Right lobe of liver (tissue), 6 donors: ENCODE measurements at regions not wholly inside any gene's neighbourhood (a gene's known extent, or its start where the extent isn't known, plus 50 kb on each side); places are given as distances from the start of the nearest gene placed in this dataset.

Experiments used
- ATAC-seq, 4 donors: fragments of 200-7000 bp; cut with Tn5 transposase; one replicate each; pipeline ENCODE4 v1.9.1; 2020; ENCODE audit warnings: mild to moderate bottlenecking in 4 of 4, moderate library complexity in 4 of 4
- DNase-seq, 3 donors: peaks; one replicate each; pipeline ENCODE4 v3.0.0-alpha.2; 2020
- H3K27ac ChIP-seq, 3 donors: fragments of 200-600 bp; one replicate each; pipeline ENCODE4 v1.8.0; 2022
- H3K27me3 ChIP-seq, 2 donors: fragments of 200-600 bp; one replicate each; pipeline ENCODE4 v1.8.0; 2022
- H3K36me3 ChIP-seq, 4 donors: fragments of 200-600 bp; sonication (generic) in 1 of 4; one replicate each; pipeline versions ENCODE4 v1.5.1 to v1.8.0; 2017 to 2022; ENCODE audit warnings: control low read depth in 1 of 4
- H3K4me1 ChIP-seq, 4 donors: fragments of 200-600 bp; sonication (generic) in 1 of 4; one replicate each; pipeline versions ENCODE4 v1.5.1 to v1.8.0; 2017 to 2022; ENCODE audit warnings: control low read depth in 1 of 4
- H3K4me3 ChIP-seq, 3 donors: fragments of 200-600 bp; one replicate each; pipeline ENCODE4 v1.8.0; 2022
- H3K9me3 ChIP-seq, 4 donors: fragments of 200-600 bp; sonication (generic) in 1 of 4; one replicate each; pipeline versions ENCODE4 v1.5.1 to v1.8.0; 2017 to 2022; ENCODE audit warnings: control low read depth in 1 of 4
- CTCF ChIP-seq, 4 donors: fragments of 200-600 bp in 3 of 4; fragments of 450-650 bp in 1 of 4; IDR thresholded peaks; one replicate each; pipeline versions ENCODE4 v1.5.1 to v1.8.0; 2016 to 2022; ENCODE audit warnings: antibody characterized with exemption in 4 of 4, mild to moderate bottlenecking in 2 of 4
- POLR2A ChIP-seq: fragments of 450-650 bp; IDR thresholded peaks from one replicate; pipeline ENCODE4 v1.6.1; 2017; ENCODE audit warnings: antibody characterized with exemption, mild to moderate bottlenecking
- WGBS: methylation state at CpG from one replicate; pipeline ENCODE4 v1.1.6; 2018; ENCODE audit warnings: low coverage, low lambda C conversion rate; ENCODE audit not compliant: insufficient coverage; ENCODE audit errors: missing lambda C conversion rate; 5-methylcytosine and 5-hydroxymethylcytosine counted together
- intact Hi-C, 2 donors: fragments of 100-400 bp; cut with DNase I; formaldehyde crosslinking; loops; one replicate each; pipeline versions ENCODE4 v1.11.2 to v1.14.1; 2022
- donor health status: DM: no; HTN: yes; CAD: no.
- donor health status: DM: no; HTN: no; CAD: no.
- donor health status: DM: no; HTN: no; CAD: no.
- donor health status: DM: no; HTN: yes; CAD: no.
- donor health status: DM: no; HTN: yes; CAD: no.

- Histone ChIP-seq H3K36me3 (peaks cover 0 to 23% (median 0%) of the 10 kb centered on the region in 4 donors), H3K4me3 (no peak overlapping the region), H3K4me1 (peaks cover 0 to 24% (median 0%) of the 10 kb centered on the region in 4 donors), H3K27me3 (no peaks in the 10 kb centered on the region), H3K9me3 (no peaks in the 10 kb centered on the region), H3K27ac (no peak overlapping the region)
- 71% methylated on average over 1 of the region's 1 CpG for WGBS
- intact Hi-C loops: no loop called here
- TF ChIP-seq CTCF (IDR thresholded peaks at IDR 0.05): no peak
- DNase-seq: no peak
- no peak for ATAC-seq
These were observed 76.9 kb downstream of the HFE start for GRCh38 chr6:26164120-26164505.

- Histone ChIP-seq H3K4me3 (no peak overlapping the region), H3K4me1 (peaks cover 0 to 15% (median 0%) of the 10 kb centered on the region in 4 donors), H3K27ac (no peak overlapping the region), H3K27me3 (no peaks in the 10 kb centered on the region), H3K36me3 (peaks cover 0 to 23% (median 0%) of the 10 kb centered on the region in 4 donors), H3K9me3 (no peaks in the 10 kb centered on the region)
- TF ChIP-seq POLR2A (no peak), CTCF (IDR thresholded peaks at IDR 0.05) (no peak)
- intact Hi-C loops: no loop called here
- ATAC-seq (no peak), DNase-seq (no peak)
- WGBS: 82% methylated on average over 1 of the region's 6 CpGs
These were observed 78.1 kb downstream of the HFE start for GRCh38 chr6:26165261-26165790.

- WGBS: 44% methylated on average over 2 of the region's 2 CpGs
- Histone ChIP-seq H3K36me3 (no peaks in the 10 kb centered on the region), H3K9me3 (no peaks in the 10 kb centered on the region), H3K4me3 (no peak overlapping the region), H3K4me1 (peaks cover 0 to 8% (median 3%) of the 10 kb centered on the region in 4 donors), H3K27me3 (no peaks in the 10 kb centered on the region), H3K27ac (no peak overlapping the region)
- TF ChIP-seq POLR2A (no peak), CTCF (IDR thresholded peaks at IDR 0.05) (no peak)
- DNase-seq (no peak), ATAC-seq (no peak)
- intact Hi-C loops: no loop called here
These were observed 83.0 kb downstream of the HFE start for GRCh38 chr6:26170181-26170580.

- TF ChIP-seq POLR2A: no peak
- TF ChIP-seq CTCF (IDR thresholded peaks at IDR 0.05): no peak
- DNase-seq: no peak
- intact Hi-C loops: no loop called here
These were observed 84.0 kb downstream of the HFE start for GRCh38 chr6:26170951-26171841.

More at GRCh38 chr6:26170951-26171841, 84.0 kb downstream of the HFE start:
- peak overlapping the region; percentile 50 to 67 (median 64) for H3K4me3 ChIP-seq
- peak overlapping the region; percentile 89 to 96 (median 92) for H3K27ac ChIP-seq
- H3K36me3 ChIP-seq: no peaks in the 10 kb centered on the region
- H3K9me3 ChIP-seq: no peaks in the 10 kb centered on the region
- no peak for ATAC-seq
- peaks cover 0 to 8% (median 3%) of the 10 kb centered on the region in 4 donors for H3K4me1 ChIP-seq
- no peaks in the 10 kb centered on the region for H3K27me3 ChIP-seq
- 19% methylated on average over 10 of the region's 10 CpGs for WGBS
